WTC11 (cell line): ENCODE measurements at regions not wholly inside any gene's neighbourhood (a gene's known extent, or its start where the extent isn't known, plus 50 kb on each side); places are given as distances from the start of the nearest gene placed in this dataset.

Experiments
- ATAC-seq: fragments of 200-7000 bp; cut with Tn5 transposase; 2 replicates; pipeline ENCODE4 v1.10.0; 2021; ENCODE audit warnings: mild to moderate bottlenecking, moderate library complexity
- CTCF ChIA-PET: fragments of 300-600 bp; sonication (Branson Sonifier 250); formaldehyde crosslinking; loops from one replicate; lab custom pipeline; 2021; ENCODE audit warnings: antibody characterized with exemption; lab: Charles Lee
- POLR2A ChIA-PET: fragments of 350-600 bp; sonication (Branson Sonifier 250); formaldehyde crosslinking; loops from one replicate; lab custom pipeline; 2021; ENCODE audit warnings: antibody characterized with exemption; lab: Charles Lee
- DNase-seq: peaks from one replicate; pipeline ENCODE4 v3.0.0; 2021; ENCODE audit warnings: low spot score
- H3K27ac Mint-ChIP-seq: 2 replicates; pipeline ENCODE4 v1.8.0; 2021; ENCODE audit warnings: mixed read lengths
- H3K27me3 Mint-ChIP-seq: 2 replicates; pipeline ENCODE4 v1.8.0; 2021; ENCODE audit warnings: low read depth, mild to moderate bottlenecking, moderate library complexity, mixed read lengths
- H3K36me3 Mint-ChIP-seq: 2 replicates; pipeline ENCODE4 v1.8.0; 2021; ENCODE audit warnings: mixed read lengths
- H3K4me1 Mint-ChIP-seq: 2 replicates; pipeline ENCODE4 v1.8.0; 2022; ENCODE audit warnings: mixed read lengths
- H3K4me3 Mint-ChIP-seq: 2 replicates; pipeline ENCODE4 v1.8.0; 2021; ENCODE audit warnings: mild to moderate bottlenecking, moderate library complexity, mixed read lengths
- H3K9me3 Mint-ChIP-seq: 2 replicates; pipeline ENCODE4 v1.8.0; 2021; ENCODE audit warnings: mixed read lengths
- AFF4 ChIP-seq: sonication (generic); formaldehyde crosslinking; IDR thresholded peaks from 2 replicates; pipeline ENCODE4 v1.8.1; 2023; ENCODE audit warnings: mild to moderate bottlenecking, missing genetic modification reagents, borderline replicate concordance
- CREB1 ChIP-seq: sonication (generic); formaldehyde crosslinking; IDR thresholded peaks from 2 replicates; pipeline ENCODE4 v1.8.0; 2023; ENCODE audit warnings: mild to moderate bottlenecking, missing genetic modification reagents
- E2F1 ChIP-seq: sonication (generic); formaldehyde crosslinking; IDR thresholded peaks from 2 replicates; pipeline ENCODE4 v1.8.0; 2022; ENCODE audit warnings: mild to moderate bottlenecking, missing genetic modification reagents
- FOXK1 ChIP-seq: sonication (generic); formaldehyde crosslinking; IDR thresholded peaks from 2 replicates; pipeline ENCODE4 v1.8.0; 2022; ENCODE audit warnings: mild to moderate bottlenecking, moderate library complexity, missing genetic modification reagents
- FOXP4 ChIP-seq: sonication (generic); formaldehyde crosslinking; IDR thresholded peaks from 2 replicates; pipeline ENCODE4 v1.8.0; 2022; ENCODE audit warnings: mild to moderate bottlenecking, missing genetic modification reagents
- GABPB1 ChIP-seq: sonication (generic); formaldehyde crosslinking; IDR thresholded peaks from 2 replicates; pipeline ENCODE4 v1.8.1; 2023; ENCODE audit warnings: mild to moderate bottlenecking, missing genetic modification reagents
- GTF2I ChIP-seq: fragments of 250-450 bp; sonication (Bioruptor Pico); conservative IDR thresholded peaks from 2 replicates; pipeline ENCODE4 v1.4.0; 2021; ENCODE audit warnings: mild to moderate bottlenecking
- HMGA2 ChIP-seq: fragments of 250-450 bp; sonication (Bioruptor Pico); IDR thresholded peaks from 2 replicates; pipeline ENCODE4 v1.4.0; 2021; ENCODE audit warnings: mild to moderate bottlenecking, moderate library complexity
- MLX ChIP-seq: sonication (generic); formaldehyde crosslinking; IDR thresholded peaks from 2 replicates; pipeline ENCODE4 v1.8.1; 2023; ENCODE audit warnings: mild to moderate bottlenecking, missing genetic modification reagents, moderate library complexity
- MXD4 ChIP-seq: fragments of 250-450 bp; sonication (Bioruptor Pico); IDR thresholded peaks from 2 replicates; pipeline ENCODE4 v1.8.0; 2021; ENCODE audit warnings: mild to moderate bottlenecking, moderate library complexity, borderline replicate concordance
- PRRX2 ChIP-seq: fragments of 250-450 bp; sonication (Bioruptor Pico); IDR thresholded peaks from 2 replicates; pipeline ENCODE4 v1.8.0; 2021; ENCODE audit warnings: mild to moderate bottlenecking
- SMAD3 ChIP-seq: sonication (generic); formaldehyde crosslinking; IDR thresholded peaks from 2 replicates; pipeline ENCODE4 v1.8.0; 2022; ENCODE audit warnings: missing genetic modification reagents, mild to moderate bottlenecking, borderline replicate concordance
- TEAD1 ChIP-seq: sonication (generic); formaldehyde crosslinking; IDR thresholded peaks from 2 replicates; pipeline ENCODE4 v1.8.0; 2022; ENCODE audit warnings: mild to moderate bottlenecking, missing genetic modification reagents
- ZMAT4 ChIP-seq: fragments of 250-450 bp; sonication (Bioruptor Pico); IDR thresholded peaks from 2 replicates; pipeline ENCODE4 v1.9.0; 2021; ENCODE audit warnings: mild to moderate bottlenecking
- ZNF138 ChIP-seq: sonication (generic); formaldehyde crosslinking; conservative IDR thresholded peaks from 2 replicates; pipeline ENCODE4 v1.8.1; 2022; ENCODE audit warnings: mild to moderate bottlenecking, moderate library complexity, missing genetic modification reagents
- ZNF423 ChIP-seq: fragments of 250-450 bp; sonication (Bioruptor Pico); IDR thresholded peaks from 2 replicates; pipeline ENCODE4 v2.1.2; 2022; ENCODE audit warnings: mild to moderate bottlenecking, moderate library complexity
- TF ChIP-seq, protein P1 (sequence below): sonication (generic); formaldehyde crosslinking; IDR thresholded peaks from 2 replicates; pipeline ENCODE4 v1.8.1; 2022; ENCODE audit warnings: mild to moderate bottlenecking, missing genetic modification reagents, moderate library complexity, borderline replicate concordance
- TF ChIP-seq, protein P2 (sequence below): fragments of 250-450 bp; sonication (Bioruptor Pico); IDR thresholded peaks from 2 replicates; pipeline ENCODE4 v2.1.2; 2022; ENCODE audit warnings: mild to moderate bottlenecking, moderate library complexity

GRCh38 chr6:141550471-141550870 lies 582.3 kb upstream of the GJE1 start:
- peaks cover 55% of the 10 kb centered on the region for H3K36me3 Mint-ChIP-seq
- H3K4me3 Mint-ChIP-seq: no peak overlapping the region
- no peaks in the 10 kb centered on the region for H3K27me3 Mint-ChIP-seq
- TF ChIP-seq TEAD1 (CRISPR knock-in tag) (no peak), HMGA2 (CRISPR knock-in tag) (no peak)
- TF ChIP-seq, all 79 proteins: peak for 0
- Mint-ChIP-seq H3K4me1 (peaks cover 10% of the 10 kb centered on the region), H3K27ac (no peak overlapping the region), H3K9me3 (peaks cover 65% of the 10 kb centered on the region)
- DNase-seq: no peak
- CTCF ChIA-PET: no interaction called here
- ATAC-seq: no peak
- POLR2A ChIA-PET: no interaction called here

DNA sequence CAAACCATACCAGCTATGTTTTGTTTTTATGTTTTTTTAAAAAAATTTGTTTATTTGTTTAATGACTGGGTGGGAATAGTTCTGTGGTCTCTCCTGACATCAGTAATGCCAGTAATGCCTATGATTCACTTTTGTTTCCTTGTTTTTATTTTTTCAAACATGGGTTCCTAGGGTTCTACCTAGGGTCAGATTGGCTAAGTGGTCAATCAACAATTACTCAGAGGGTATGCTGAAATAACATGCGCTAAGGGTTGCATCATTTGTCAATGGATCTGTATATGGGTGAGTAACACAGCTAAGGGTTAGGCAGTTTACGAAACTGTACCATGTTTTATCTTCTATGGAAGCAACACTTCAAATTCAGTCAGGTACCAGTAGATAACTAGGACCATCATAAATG lies 583.8 kb upstream of the GJE1 start:
- H3K36me3 Mint-ChIP-seq: peaks cover 61% of the 10 kb centered on the region
- CTCF ChIA-PET: no interaction called here
- TF ChIP-seq GABPB1 (CRISPR knock-in tag) (peak; percentile 98), MXD4 (CRISPR knock-in tag) (no peak)

GRCh38 chr6:141541581-141542324 lies 591.0 kb upstream of the GJE1 start:
- Mint-ChIP-seq H3K27ac (peak overlapping the region; percentile 51; the same call in 1 of the 2 replicates), H3K9me3 (peaks cover 38% of the 10 kb centered on the region), H3K36me3 (peaks cover 28% of the 10 kb centered on the region), H3K4me1 (peaks cover 31% of the 10 kb centered on the region), H3K27me3 (no peaks in the 10 kb centered on the region), H3K4me3 (no peak overlapping the region)
- ChIA-PET POLR2A (no interaction called here), CTCF (no interaction called here)
- no peak for DNase-seq
- TF ChIP-seq AFF4 (CRISPR knock-in tag) (no peak), FOXK1 (CRISPR knock-in tag) (no peak), FOXP4 (CRISPR knock-in tag) (no peak), SMAD3 (CRISPR knock-in tag) (no peak), ZNF138 (no peak)
- TF ChIP-seq, protein P1, sequence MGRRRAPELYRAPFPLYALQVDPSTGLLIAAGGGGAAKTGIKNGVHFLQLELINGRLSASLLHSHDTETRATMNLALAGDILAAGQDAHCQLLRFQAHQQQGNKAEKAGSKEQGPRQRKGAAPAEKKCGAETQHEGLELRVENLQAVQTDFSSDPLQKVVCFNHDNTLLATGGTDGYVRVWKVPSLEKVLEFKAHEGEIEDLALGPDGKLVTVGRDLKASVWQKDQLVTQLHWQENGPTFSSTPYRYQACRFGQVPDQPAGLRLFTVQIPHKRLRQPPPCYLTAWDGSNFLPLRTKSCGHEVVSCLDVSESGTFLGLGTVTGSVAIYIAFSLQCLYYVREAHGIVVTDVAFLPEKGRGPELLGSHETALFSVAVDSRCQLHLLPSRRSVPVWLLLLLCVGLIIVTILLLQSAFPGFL: no peak
- no peak for ATAC-seq

More for the DNA sequence above, 583.8 kb upstream of the GJE1 start:
- Mint-ChIP-seq H3K9me3 (peaks cover 77% of the 10 kb centered on the region), H3K27ac (no peak overlapping the region), H3K27me3 (no peaks in the 10 kb centered on the region), H3K4me3 (no peak overlapping the region), H3K4me1 (peaks cover 10% of the 10 kb centered on the region)
- POLR2A ChIA-PET: no interaction called here
- DNase-seq: no peak
- ATAC-seq: no peak

- Mint-ChIP-seq H3K4me1 (peaks cover 31% of the 10 kb centered on the region), H3K9me3 (peaks cover 25% of the 10 kb centered on the region), H3K27ac (no peak overlapping the region), H3K4me3 (no peak overlapping the region), H3K36me3 (peaks cover 15% of the 10 kb centered on the region), H3K27me3 (no peaks in the 10 kb centered on the region)
- CTCF ChIA-PET: no interaction called here
- POLR2A ChIA-PET: no interaction called here
- DNase-seq (no peak), ATAC-seq (no peak)
- TF ChIP-seq ZMAT4 (CRISPR knock-in tag): no peak
- TF ChIP-seq TEAD1 (CRISPR knock-in tag): no peak
- TF ChIP-seq MLX (CRISPR knock-in tag): no peak
- TF ChIP-seq CREB1 (CRISPR knock-in tag): no peak
- TF ChIP-seq PRRX2: no peak
- no peak for TF ChIP-seq GTF2I
- TF ChIP-seq GABPB1 (CRISPR knock-in tag): no peak
- TF ChIP-seq, protein P2, sequence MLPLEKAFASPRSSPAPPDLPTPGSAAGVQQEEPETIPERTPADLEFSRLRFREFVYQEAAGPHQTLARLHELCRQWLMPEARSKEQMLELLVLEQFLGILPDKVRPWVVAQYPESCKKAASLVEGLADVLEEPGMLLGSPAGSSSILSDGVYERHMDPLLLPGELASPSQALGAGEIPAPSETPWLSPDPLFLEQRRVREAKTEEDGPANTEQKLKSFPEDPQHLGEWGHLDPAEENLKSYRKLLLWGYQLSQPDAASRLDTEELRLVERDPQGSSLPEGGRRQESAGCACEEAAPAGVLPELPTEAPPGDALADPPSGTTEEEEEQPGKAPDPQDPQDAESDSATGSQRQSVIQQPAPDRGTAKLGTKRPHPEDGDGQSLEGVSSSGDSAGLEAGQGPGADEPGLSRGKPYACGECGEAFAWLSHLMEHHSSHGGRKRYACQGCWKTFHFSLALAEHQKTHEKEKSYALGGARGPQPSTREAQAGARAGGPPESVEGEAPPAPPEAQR: no peak
- no peak for TF ChIP-seq E2F1 (CRISPR knock-in tag)
- no peak for TF ChIP-seq ZNF423
Measured at GRCh38 chr6:141540207-141540606, 592.5 kb upstream of the GJE1 start.
